A673 (cell line): ENCODE measurements at regions not wholly inside any gene's neighbourhood (a gene's known extent, or its start where the extent isn't known, plus 50 kb on each side); places are given as distances from the start of the nearest gene placed in this dataset.

ENCODE experiments used
- BruUV-seq: library from RNA; stranded (reverse); fragments of 400-500 nt; replicated peaks from 2 replicates; lab custom pipeline; 2021; lab: Mats Ljungman, UMichigan
- CTCF ChIA-PET: fragments of 300-600 bp; sonication (Branson Sonifier 250); formaldehyde crosslinking; loops from one replicate; lab custom pipeline; 2022; ENCODE audit warnings: antibody characterized with exemption; lab: Charles Lee
- POLR2A ChIA-PET: fragments of 300-600 bp; sonication (Branson Sonifier 250); formaldehyde crosslinking; loops from one replicate; lab custom pipeline; 2022; ENCODE audit warnings: antibody characterized with exemption; ENCODE audit not compliant: low non-redundant PET; lab: Charles Lee
- DNase-seq: peaks from one replicate; pipeline ENCODE4 v3.0.0-alpha.2; 2015; ENCODE audit warnings: low spot score
- H3K27ac ChIP-seq: fragments of 200-600 bp; sonication (generic); 2 replicates; pipeline ENCODE4 v1.5.1; 2016; ENCODE audit warnings: mixed run types, low read depth, mild to moderate bottlenecking, mixed read lengths, antibody characterized with exemption, low read length; ENCODE audit not compliant: poor library complexity, severe bottlenecking
- H3K27me3 ChIP-seq: fragments of 200-600 bp; sonication (generic); replicated peaks from 2 replicates; pipeline ENCODE4 v1.6.1; 2017; ENCODE audit warnings: mixed run types, low read depth, mild to moderate bottlenecking, mixed read lengths, antibody characterized with exemption, low read length; ENCODE audit not compliant: insufficient read depth, poor library complexity
- H3K36me3 ChIP-seq: fragments of 200-600 bp; sonication (generic); 2 replicates; pipeline ENCODE4 v1.6.1; 2016; ENCODE audit warnings: mixed run types, mild to moderate bottlenecking, mixed read lengths, antibody characterized with exemption, low read length; ENCODE audit not compliant: insufficient read depth, poor library complexity, severe bottlenecking
- H3K4me1 ChIP-seq: fragments of 200-600 bp; sonication (generic); 2 replicates; pipeline ENCODE4 v1.6.1; 2017; ENCODE audit warnings: mixed run types, mild to moderate bottlenecking, mixed read lengths, antibody characterized with exemption, low read length; ENCODE audit not compliant: insufficient read depth, poor library complexity, severe bottlenecking
- H3K4me3 ChIP-seq: fragments of 200-600 bp; sonication (generic); 2 replicates; pipeline ENCODE4 v1.5.1; 2016; ENCODE audit warnings: low read depth, mixed run types, mild to moderate bottlenecking, mixed read lengths, low read length; ENCODE audit not compliant: poor library complexity, severe bottlenecking
- H3K9me3 ChIP-seq: fragments of 200-600 bp; sonication (generic); 2 replicates; pipeline ENCODE4 v1.6.1; 2016; ENCODE audit warnings: mixed run types, low read depth, mild to moderate bottlenecking, mixed read lengths, antibody characterized with exemption, low read length; ENCODE audit not compliant: poor library complexity, severe bottlenecking
- EZH2 ChIP-seq: fragments of 200-600 bp; sonication (generic); IDR thresholded peaks from 2 replicates; pipeline ENCODE4 v1.6.1; 2017; ENCODE audit warnings: borderline replicate concordance, low read depth, mild to moderate bottlenecking, mixed read lengths, antibody characterized with exemption, low read length; ENCODE audit not compliant: poor library complexity, severe bottlenecking
- intact Hi-C: fragments of 100-400 bp; cut with micrococcal nuclease; formaldehyde crosslinking; loops from one replicate; pipeline ENCODE4 v1.10.0; 2022; ENCODE audit not compliant: unreplicated experiment
- TF ChIP-seq, protein P1 (sequence below): fragments of 300-800, 200-600 bp; sonication (generic); conservative IDR thresholded peaks from 2 replicates; pipeline ENCODE4 v1.5.1; 2017; ENCODE audit warnings: low read depth, mild to moderate bottlenecking, antibody characterized with exemption, low read length, moderate library complexity, mixed read lengths

DNA sequence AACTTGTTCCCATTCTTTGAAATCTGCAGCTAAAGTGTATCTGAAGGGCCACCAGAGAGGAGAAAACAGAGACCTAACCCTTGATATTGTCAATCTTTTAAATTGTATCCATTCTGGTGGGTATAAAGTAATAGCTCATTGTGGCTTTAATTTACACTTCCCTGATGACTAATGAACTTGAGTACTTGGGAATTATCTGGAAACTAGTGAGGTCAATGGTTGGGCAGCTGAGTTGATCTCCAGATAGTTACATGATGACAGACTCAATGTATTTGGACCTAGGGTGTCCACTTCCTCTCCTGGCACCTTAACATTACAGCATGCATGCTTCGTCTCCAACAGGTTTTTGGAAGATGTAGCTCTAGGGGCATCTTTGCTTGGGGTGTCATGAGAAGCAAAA, 195.2 kb downstream of the PDCD6IP start:
- no TSS peak for BruUV-seq
- intact Hi-C loops = no loop called here
- H3K27me3 ChIP-seq = no peaks in the 10 kb centered on the region
- no peak for TF ChIP-seq EZH2
- TF ChIP-seq, protein P1, sequence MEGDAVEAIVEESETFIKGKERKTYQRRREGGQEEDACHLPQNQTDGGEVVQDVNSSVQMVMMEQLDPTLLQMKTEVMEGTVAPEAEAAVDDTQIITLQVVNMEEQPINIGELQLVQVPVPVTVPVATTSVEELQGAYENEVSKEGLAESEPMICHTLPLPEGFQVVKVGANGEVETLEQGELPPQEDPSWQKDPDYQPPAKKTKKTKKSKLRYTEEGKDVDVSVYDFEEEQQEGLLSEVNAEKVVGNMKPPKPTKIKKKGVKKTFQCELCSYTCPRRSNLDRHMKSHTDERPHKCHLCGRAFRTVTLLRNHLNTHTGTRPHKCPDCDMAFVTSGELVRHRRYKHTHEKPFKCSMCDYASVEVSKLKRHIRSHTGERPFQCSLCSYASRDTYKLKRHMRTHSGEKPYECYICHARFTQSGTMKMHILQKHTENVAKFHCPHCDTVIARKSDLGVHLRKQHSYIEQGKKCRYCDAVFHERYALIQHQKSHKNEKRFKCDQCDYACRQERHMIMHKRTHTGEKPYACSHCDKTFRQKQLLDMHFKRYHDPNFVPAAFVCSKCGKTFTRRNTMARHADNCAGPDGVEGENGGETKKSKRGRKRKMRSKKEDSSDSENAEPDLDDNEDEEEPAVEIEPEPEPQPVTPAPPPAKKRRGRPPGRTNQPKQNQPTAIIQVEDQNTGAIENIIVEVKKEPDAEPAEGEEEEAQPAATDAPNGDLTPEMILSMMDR = no peak
- no peak overlapping the region for H3K27ac ChIP-seq
- ChIA-PET CTCF (no interaction called here), POLR2A (no interaction called here)
- no peak for DNase-seq
- H3K9me3 ChIP-seq = peaks cover 25% of the 10 kb centered on the region
- H3K4me1 ChIP-seq = no peaks in the 10 kb centered on the region
- H3K36me3 ChIP-seq = no peaks in the 10 kb centered on the region
- H3K4me3 ChIP-seq = no peak overlapping the region

DNA sequence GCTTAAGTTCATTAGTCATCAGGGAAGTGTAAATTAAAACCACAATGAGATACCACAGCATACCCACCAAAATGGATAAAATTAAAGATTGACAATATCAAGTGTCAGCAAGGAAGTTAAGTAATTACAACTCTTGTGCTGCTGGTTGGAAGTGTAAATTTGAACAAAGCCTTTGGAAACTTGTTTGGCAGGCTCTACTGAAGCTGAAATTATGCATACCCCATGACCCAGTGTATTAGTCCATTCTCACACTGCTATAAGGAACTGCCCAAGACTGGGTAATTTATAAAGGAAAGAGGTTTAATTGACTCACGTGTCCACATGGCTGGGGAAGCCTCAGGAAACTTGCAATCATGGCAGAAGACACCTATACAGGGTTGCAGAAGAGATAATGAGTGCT, 196.1 kb downstream of the PDCD6IP start:
- POLR2A ChIA-PET = no interaction called here
- no peak overlapping the region for H3K4me3 ChIP-seq
- BruUV-seq = no TSS peak
- no peaks in the 10 kb centered on the region for H3K27me3 ChIP-seq
- TF ChIP-seq, protein P1 = no peak
- TF ChIP-seq EZH2 = no peak
- CTCF ChIA-PET = no interaction called here
- no peaks in the 10 kb centered on the region for H3K36me3 ChIP-seq
- H3K27ac ChIP-seq = no peak overlapping the region
- intact Hi-C loops = no loop called here
- peaks cover 25% of the 10 kb centered on the region for H3K9me3 ChIP-seq
- no peak for DNase-seq
- no peaks in the 10 kb centered on the region for H3K4me1 ChIP-seq

DNA sequence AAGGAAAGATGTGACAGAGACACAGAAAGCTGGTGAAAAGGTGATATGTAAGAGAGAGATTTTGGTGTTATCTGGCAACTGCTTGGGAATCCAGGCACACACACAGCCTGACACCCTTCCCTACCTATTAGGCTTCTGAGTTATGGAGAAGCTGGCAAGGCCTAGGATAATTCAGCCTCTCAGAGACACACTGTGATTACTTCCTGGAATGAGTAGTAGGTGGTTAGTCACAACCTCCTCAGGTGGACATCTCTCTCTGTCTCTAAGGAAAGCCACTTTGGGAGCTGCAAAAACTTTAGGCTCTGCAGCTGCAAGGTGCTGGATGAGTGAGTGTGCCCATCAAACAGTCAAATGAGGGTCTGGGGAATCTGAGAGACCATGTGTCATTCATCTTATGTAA, 201.9 kb downstream of the PDCD6IP start:
- BruUV-seq = no TSS peak
- Histone ChIP-seq H3K27ac (no peak overlapping the region), H3K9me3 (peaks cover 9% of the 10 kb centered on the region), H3K36me3 (no peaks in the 10 kb centered on the region), H3K4me3 (no peak overlapping the region), H3K4me1 (no peaks in the 10 kb centered on the region), H3K27me3 (no peaks in the 10 kb centered on the region)
- ChIA-PET POLR2A (no interaction called here), CTCF (no interaction called here)
- intact Hi-C loops = no loop called here
- no peak for DNase-seq
- TF ChIP-seq EZH2 = no peak
- TF ChIP-seq, protein P1 = no peak
